H54 (cell line): ENCODE measurements at regions not wholly inside any gene's neighbourhood (a gene's known extent, or its start where the extent isn't known, plus 50 kb on each side); places are given as distances from the start of the nearest gene placed in this dataset.

Experiments
- DNase-seq: peaks from one replicate; pipeline ENCODE4 v3.0.0; 2011; ENCODE audit warnings: low spot score, mixed read lengths; ENCODE audit not compliant: insufficient read length
- FAIRE-seq: peaks from 3 replicates; lab custom pipeline; 2011; peaks lifted over from hg19 to GRCh38; lab: Jason Lieb, UNC
- POLR2A ChIP-seq: IDR thresholded peaks from 2 replicates; pipeline ENCODE4 v1.6.1; 2011; ENCODE audit warnings: low read depth, mild to moderate bottlenecking, low read length

DNA sequence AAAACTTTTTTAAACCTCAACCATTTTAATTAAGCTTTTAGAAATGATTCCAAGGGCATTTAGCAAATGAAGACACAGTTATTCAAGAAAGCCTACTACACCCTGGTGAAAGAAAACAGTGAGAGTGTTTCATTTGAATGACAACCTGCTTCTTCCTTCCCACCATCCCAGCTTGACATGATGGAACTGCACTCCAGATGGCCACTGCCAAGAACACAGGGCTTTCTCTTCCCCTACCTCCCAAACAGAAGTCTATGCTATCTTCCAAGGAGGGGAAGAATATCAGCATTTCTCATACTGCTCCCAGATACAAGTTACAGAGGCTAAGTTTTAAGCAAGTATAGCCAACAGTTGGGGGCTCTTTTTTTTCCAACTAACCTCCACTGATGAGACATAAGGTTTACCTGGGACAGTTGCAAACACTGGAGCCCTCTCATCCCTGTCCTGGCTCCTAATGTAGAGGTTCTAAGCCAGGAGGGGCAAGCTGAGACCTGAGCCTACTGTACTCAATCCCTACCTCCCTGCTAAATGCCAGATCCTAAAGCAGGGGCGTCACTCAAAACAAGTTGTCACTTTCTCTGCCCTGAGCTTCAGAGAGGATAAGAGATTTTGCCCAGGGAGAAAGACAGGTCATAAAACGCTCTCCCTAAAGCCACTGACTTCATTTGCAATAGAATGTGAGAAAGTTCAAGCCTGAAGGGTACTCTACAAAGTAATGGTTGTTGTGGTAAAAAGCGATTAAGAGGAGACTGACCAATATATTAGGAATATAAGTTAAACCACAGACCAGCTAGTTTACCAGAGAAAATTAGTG lies 88.5 kb upstream of the SLC27A6 start:
- FAIRE-seq: no peak
- no peak for DNase-seq
- TF ChIP-seq POLR2A: no peak

- TF ChIP-seq POLR2A: no peak
- FAIRE-seq (no peak), DNase-seq (no peak)
Measured at GRCh38 chr5:128877476-128877875, 87.8 kb upstream of the SLC27A6 start.

DNA sequence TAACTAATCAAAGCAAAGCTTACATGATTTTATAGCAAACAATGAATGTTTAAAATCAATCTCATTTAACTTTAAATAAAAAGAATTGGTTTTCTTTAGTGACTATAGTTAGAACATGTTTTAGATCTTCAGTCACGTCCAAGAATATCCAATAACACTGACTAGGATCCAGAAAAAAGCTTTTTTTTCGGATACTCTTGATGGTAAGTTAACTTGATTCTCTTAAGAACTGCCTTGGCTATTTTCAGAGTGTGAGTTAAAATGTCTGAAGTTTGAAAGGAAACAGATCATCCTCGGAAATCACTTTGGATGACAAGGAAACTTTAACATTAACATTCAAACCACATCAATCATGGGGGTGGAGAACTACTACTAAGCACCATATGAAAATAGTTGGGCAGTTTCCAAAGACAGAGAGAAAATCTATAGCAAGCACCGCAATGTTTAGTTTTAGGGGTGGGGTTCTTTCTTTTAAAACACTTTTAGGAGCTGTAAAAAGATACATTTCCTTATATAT lies 83.7 kb upstream of the SLC27A6 start:
- no peak for TF ChIP-seq POLR2A
- DNase-seq (no peak), FAIRE-seq (no peak)

DNA sequence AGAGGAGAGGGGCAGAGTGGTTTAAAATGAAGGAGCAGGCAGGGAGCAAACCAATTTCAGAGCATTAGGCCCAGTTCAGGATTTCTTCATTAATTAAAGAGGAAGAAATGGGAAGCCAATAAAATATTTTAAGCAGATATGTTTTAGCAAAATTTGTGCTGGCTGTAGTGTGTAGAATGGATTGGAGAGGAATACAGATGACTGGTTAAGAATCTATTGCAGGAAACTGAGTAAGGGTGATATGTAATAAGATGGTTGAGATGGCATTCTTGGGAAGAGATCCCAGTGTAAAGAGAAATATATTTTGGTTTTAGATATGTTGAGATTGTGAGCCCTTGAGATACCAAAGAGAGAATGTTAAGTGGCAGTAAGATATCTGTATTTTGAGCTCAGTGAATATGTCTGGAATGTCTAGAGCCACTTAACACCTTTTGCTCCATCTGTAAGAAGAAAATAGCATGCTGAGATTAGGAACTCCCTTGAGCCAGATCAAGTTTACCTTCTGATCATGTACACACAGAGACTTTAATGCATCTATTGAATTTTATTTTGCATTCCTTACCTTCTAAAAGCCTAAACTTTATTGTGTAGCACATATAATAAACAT lies 79.5 kb upstream of the SLC27A6 start:
- FAIRE-seq (no peak), DNase-seq (no peak)
- TF ChIP-seq POLR2A: no peak

- FAIRE-seq (no peak), DNase-seq (no peak)
- TF ChIP-seq POLR2A: no peak
Measured at GRCh38 chr5:128895122-128895521, 70.2 kb upstream of the SLC27A6 start.

- DNase-seq (no peak), FAIRE-seq (no peak)
- TF ChIP-seq POLR2A: no peak
Measured at GRCh38 chr5:128896675-128897074, 68.6 kb upstream of the SLC27A6 start.

- TF ChIP-seq POLR2A: no peak
- no peak for DNase-seq
- no peak for FAIRE-seq
Measured at GRCh38 chr5:128903550-128903949, 61.7 kb upstream of the SLC27A6 start.

- no peak for TF ChIP-seq POLR2A
- FAIRE-seq: no peak
- DNase-seq: no peak
Measured at GRCh38 chr5:128904805-128905567, 60.3 kb upstream of the SLC27A6 start.

GRCh38 chr5:128905568-128906110 lies 59.6 kb upstream of the SLC27A6 start:
- FAIRE-seq (peak; percentile 38), DNase-seq (peak; percentile 1)
- TF ChIP-seq POLR2A: no peak

GRCh38 chr5:128913551-128913950 lies 51.7 kb upstream of the SLC27A6 start:
- FAIRE-seq (no peak), DNase-seq (no peak)
- TF ChIP-seq POLR2A: no peak
